ENCODE measurements at regions not wholly inside any gene's neighbourhood (a gene's known extent, or its start where the extent isn't known, plus 50 kb on each side); places are given as distances from the start of the nearest gene placed in this dataset.

DNA sequence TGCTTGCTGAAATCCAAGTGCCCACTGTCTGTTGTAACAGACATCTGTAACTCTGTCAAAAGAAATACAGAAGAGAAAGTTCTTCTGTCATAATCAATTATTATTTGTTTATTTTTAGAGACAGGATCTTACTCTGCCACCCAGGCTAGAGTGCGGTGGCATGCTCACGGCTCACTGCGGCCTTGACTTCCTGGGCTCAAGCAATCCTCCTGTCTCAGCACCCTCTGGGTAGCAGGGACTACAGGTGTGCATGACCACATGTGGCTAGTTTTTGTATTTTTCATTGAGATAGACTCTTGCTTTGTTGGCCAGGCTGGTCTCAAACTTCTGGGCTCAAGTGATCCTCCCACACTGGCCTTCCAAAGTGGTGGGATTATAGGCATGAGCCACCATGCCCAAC lies 177.6 kb upstream of the SETMAR start:
- Histone ChIP-seq H2AFZ (ENCODE audit: insufficient read depth, low read depth, low read length, poor library complexity, severe bottlenecking) (no peak overlapping the region), H3K36me3 (replicated peaks in 1 of 2; ENCODE audit: control extremely low read depth in 1 of 2, control insufficient read depth in 1 of 2, extremely low read depth in 1 of 2, insufficient read depth in 2 of 2, low read length in 1 of 2) (no peaks in the 10 kb centered on the region), H3K9ac (ENCODE audit: low read length) (no peak overlapping the region), H3K27ac (ENCODE audit: low read length in 2 of 2) (no peak overlapping the region), H3K4me3 (ENCODE audit: control extremely low read depth in 1 of 5, extremely low read depth in 1 of 5, insufficient read depth in 1 of 5, low read depth in 2 of 5, low read length in 4 of 5) (no peak overlapping the region), H3K9me3 (ENCODE audit: control extremely low read depth in 1 of 3, control insufficient read depth in 2 of 3, insufficient read depth in 1 of 3, low read length in 2 of 3) (peaks cover 0 to 8% (median 3%) of the 10 kb centered on the region in 3 donors), H3K4me2 (replicated peaks; ENCODE audit: low read depth, low read length, poor library complexity, severe bottlenecking) (no peak overlapping the region), H3K27me3 (replicated peaks in 1 of 4; ENCODE audit: control extremely low read depth in 1 of 4, control insufficient read depth in 3 of 4, insufficient read depth in 4 of 4, low read length in 3 of 4) (no peaks in the 10 kb centered on the region), H3K79me2 (ENCODE audit: control insufficient read depth, insufficient read depth, low read length) (no peaks in the 10 kb centered on the region), H4K20me1 (ENCODE audit: control insufficient read depth, insufficient read depth, low read length, poor library complexity, severe bottlenecking) (no peaks in the 10 kb centered on the region), H3K4me1 (ENCODE audit: control insufficient read depth in 2 of 2, insufficient read depth in 2 of 2, low read length in 2 of 2) (no peaks in the 10 kb centered on the region)
- TF ChIP-seq, protein P1, sequence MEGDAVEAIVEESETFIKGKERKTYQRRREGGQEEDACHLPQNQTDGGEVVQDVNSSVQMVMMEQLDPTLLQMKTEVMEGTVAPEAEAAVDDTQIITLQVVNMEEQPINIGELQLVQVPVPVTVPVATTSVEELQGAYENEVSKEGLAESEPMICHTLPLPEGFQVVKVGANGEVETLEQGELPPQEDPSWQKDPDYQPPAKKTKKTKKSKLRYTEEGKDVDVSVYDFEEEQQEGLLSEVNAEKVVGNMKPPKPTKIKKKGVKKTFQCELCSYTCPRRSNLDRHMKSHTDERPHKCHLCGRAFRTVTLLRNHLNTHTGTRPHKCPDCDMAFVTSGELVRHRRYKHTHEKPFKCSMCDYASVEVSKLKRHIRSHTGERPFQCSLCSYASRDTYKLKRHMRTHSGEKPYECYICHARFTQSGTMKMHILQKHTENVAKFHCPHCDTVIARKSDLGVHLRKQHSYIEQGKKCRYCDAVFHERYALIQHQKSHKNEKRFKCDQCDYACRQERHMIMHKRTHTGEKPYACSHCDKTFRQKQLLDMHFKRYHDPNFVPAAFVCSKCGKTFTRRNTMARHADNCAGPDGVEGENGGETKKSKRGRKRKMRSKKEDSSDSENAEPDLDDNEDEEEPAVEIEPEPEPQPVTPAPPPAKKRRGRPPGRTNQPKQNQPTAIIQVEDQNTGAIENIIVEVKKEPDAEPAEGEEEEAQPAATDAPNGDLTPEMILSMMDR (IDR thresholded peaks at IDR 0.05): no peak
- no peak for TF ChIP-seq EZH2 (IDR thresholded peaks at IDR 0.05; ENCODE audit: borderline replicate concordance, insufficient read depth, low read depth, low read length, poor library complexity, severe bottlenecking)
- intact Hi-C loops (cut with micrococcal nuclease): no loop called here
- DNase-seq (no peak), ATAC-seq (ENCODE audit: low read depth) (no peak)
- CTCF ChIA-PET: no interaction called here
- no CpG with 5 or more reads among the region's 3 CpGs for WGBS (ENCODE audit: insufficient coverage)
- peaks cover 7% of the 10 kb centered on the region for H3K9me3 Mint-ChIP-seq (ENCODE audit: insufficient read depth)
- no peaks in the 10 kb centered on the region for H3K4me1 Mint-ChIP-seq
- POLR2A ChIA-PET: no interaction called here
- H3K27me3 Mint-ChIP-seq: peaks cover 3% of the 10 kb centered on the region
- H3K27ac Mint-ChIP-seq: no peak overlapping the region
- no peak overlapping the region for H3K4me3 Mint-ChIP-seq

DNA sequence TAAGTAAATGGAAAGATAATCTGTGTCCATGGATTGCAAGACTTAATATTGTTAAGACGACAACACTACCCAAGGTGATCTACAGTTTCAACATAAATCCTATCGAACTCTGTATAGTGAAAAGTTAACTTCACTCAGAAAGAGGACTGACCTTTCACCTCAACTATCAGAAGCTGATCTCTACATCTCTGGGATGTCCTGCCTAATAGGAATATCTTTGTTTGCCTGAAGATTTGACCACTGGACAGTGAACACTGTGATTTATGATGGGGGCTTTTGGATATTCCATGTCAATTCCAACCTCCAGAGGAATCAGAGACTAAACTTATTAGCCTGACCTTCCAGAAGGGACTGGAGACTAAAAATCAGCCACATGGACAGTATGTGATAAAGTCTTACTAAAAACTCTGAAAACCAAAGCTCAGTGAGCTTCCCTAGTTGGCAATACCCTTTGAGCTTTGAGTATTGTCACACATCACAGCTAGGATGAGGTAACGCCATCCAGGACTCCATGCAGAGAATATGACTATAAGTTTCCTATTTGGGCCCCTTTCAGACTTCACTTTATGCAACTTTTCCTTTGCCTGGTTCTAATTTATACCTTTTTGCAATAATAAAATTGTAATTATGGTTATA lies 164.9 kb upstream of the SETMAR start:
- intact Hi-C loops (cut with micrococcal nuclease): no loop called here
- WGBS (ENCODE audit: insufficient coverage): no CpG with 5 or more reads among the region's 3 CpGs
- Histone ChIP-seq H3K36me3 (replicated peaks in 1 of 2; ENCODE audit: control extremely low read depth in 1 of 2, control insufficient read depth in 1 of 2, extremely low read depth in 1 of 2, insufficient read depth in 2 of 2, low read length in 1 of 2) (no peaks in the 10 kb centered on the region), H3K4me2 (replicated peaks; ENCODE audit: low read depth, low read length, poor library complexity, severe bottlenecking) (no peak overlapping the region), H3K79me2 (ENCODE audit: control insufficient read depth, insufficient read depth, low read length) (no peaks in the 10 kb centered on the region), H3K4me1 (ENCODE audit: control insufficient read depth in 2 of 2, insufficient read depth in 2 of 2, low read length in 2 of 2) (no peaks in the 10 kb centered on the region), H3K9ac (ENCODE audit: low read length) (no peak overlapping the region), H3K27me3 (replicated peaks in 1 of 4; ENCODE audit: control extremely low read depth in 1 of 4, control insufficient read depth in 3 of 4, insufficient read depth in 4 of 4, low read length in 3 of 4) (no peaks in the 10 kb centered on the region), H2AFZ (ENCODE audit: insufficient read depth, low read depth, low read length, poor library complexity, severe bottlenecking) (no peak overlapping the region), H3K27ac (ENCODE audit: low read length in 2 of 2) (no peak overlapping the region), H3K9me3 (ENCODE audit: control extremely low read depth in 1 of 3, control insufficient read depth in 2 of 3, insufficient read depth in 1 of 3, low read length in 2 of 3) (no peaks in the 10 kb centered on the region), H3K4me3 (ENCODE audit: control extremely low read depth in 1 of 5, extremely low read depth in 1 of 5, insufficient read depth in 1 of 5, low read depth in 2 of 5, low read length in 4 of 5) (no peak overlapping the region), H4K20me1 (ENCODE audit: control insufficient read depth, insufficient read depth, low read length, poor library complexity, severe bottlenecking) (no peaks in the 10 kb centered on the region)
- Mint-ChIP-seq H3K4me1 (no peaks in the 10 kb centered on the region), H3K4me3 (no peak overlapping the region), H3K9me3 (ENCODE audit: insufficient read depth) (peaks cover 2% of the 10 kb centered on the region), H3K27ac (no peak overlapping the region), H3K27me3 (no peaks in the 10 kb centered on the region)
- POLR2A ChIA-PET: no interaction called here
- CTCF ChIA-PET: no interaction called here
- no peak for ATAC-seq (ENCODE audit: low read depth)
- no peak for TF ChIP-seq EZH2 (IDR thresholded peaks at IDR 0.05; ENCODE audit: borderline replicate concordance, insufficient read depth, low read depth, low read length, poor library complexity, severe bottlenecking)
- no peak for DNase-seq

Data from B cell (primary cell).